Stimulated activated naive CD8-positive, alpha-beta T cell treated with anti-CD3 and anti-CD28 coated beads, Interleukin-15, Interleukin-2, amounts not matched to agents 100 U/mL and 50 U/mL, for 24 hours (primary cell): ENCODE measurements at regions not wholly inside any gene's neighbourhood (a gene's known extent, or its start where the extent isn't known, plus 50 kb on each side); places are given as distances from the start of the nearest gene placed in this dataset.

ENCODE experiments used
- ATAC-seq: fragments of 150-1000 bp; cut with Tn5 transposase; one replicate; pipeline ENCODE4 v1.10.0; 2021
- DNase-seq: peaks from one replicate; pipeline ENCODE4 v3.0.0; 2021

DNA sequence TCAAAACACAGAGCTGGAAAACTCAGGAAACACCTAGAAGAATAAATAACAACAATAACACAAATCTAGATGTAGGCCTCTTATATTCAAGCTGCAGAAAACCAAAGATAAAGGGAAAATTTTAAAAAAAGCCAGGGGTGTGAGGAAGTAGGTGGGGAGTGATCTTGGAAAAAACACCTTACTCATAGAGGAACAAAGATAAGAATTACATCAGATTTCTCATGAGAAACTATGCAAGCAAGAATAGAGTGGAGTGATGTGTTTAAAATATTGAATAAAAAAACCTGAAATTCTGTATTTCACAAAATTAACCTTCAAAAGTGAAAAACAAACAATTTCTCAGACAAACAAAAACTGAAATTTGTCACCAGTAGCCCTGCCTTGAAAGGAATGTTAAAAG, 265.5 kb upstream of the RGS18 start:
- no peak for DNase-seq
- no peak for ATAC-seq

DNA sequence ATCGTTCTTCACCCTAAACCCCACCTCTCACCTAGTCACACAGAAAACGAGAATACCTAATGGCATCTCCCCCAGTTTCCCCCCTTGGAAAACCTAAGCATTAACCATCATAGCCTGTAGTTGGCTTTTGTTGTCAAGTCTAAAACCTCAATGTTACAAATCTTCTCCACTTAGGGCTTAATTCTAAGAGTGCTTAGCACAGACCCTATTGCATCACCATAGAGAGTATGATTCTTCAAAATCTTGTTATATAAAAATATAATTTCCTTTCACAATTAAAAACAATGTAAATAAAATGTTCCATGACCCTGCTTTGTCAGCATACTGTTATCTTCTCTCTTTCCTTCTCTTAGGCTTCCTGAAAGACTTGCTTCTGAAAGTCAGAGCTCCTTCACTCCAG, 263.2 kb upstream of the RGS18 start:
- no peak for ATAC-seq
- DNase-seq, result no peak

DNA sequence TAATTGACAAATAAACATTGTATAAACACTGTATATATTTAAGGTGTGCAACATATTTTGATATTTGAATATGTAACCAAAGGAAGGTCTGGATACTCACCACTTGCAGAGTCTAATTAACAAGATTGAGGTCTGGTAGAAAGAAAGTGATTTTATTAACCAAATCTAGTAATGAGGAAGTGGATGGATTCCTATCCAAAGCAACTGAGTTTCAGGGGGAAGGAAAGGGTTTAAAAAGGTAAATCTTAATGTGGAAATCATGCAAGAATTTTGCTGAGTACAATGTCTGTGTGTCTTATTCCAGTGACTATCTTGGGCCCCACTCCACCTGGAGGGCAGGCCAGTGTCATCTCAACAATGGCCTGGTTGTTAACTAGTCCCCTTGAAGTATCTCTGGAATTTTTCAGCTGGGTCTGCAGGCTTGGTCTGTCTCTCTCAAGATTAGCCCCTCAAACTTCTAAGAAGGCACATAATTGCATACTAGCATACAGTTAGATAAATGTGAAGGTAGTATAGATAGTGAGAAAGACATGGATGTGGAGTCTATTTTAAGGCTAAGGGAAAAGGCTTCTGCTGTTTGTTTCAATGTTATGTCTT, 262.7 kb upstream of the RGS18 start:
- DNase-seq (no peak), ATAC-seq (no peak)

DNA sequence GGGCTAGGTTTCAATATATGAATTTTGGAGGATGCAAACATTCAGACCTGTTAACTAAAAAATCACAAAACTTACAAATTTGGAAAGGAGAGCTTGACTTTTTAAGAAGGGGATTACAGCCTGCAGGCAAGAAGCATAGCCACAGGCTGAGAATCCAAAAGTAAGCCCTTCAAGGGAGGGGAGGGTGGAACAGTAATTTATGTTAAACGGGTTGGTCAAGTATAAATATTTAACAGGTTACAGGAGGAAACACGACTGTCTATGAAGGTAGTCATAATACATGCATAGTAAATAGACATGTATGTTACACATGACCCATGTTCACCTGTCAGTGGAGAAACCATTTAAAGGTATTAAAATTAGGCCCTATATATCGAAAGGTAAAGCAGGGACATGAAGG, 261.1 kb upstream of the RGS18 start:
- ATAC-seq (no peak), DNase-seq (no peak)

DNA sequence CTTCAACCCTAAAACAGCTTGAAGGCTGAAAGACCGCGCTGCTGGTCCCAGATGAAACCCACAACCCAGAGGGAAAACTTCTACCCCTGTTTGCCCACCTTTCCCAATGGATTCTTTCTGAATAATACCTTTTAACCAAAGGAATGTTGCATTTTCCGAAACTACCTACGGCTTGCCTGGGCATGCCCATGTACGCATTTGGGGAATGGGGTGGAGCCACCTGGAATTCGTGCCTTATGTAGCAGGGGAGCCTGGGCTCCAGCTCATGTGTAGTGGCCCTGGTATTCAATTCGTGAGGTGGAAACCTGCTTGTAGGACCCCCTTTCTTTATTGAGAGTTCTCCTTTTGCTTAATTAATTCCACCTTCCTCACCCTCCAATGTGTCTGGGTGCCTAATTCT, 256.6 kb upstream of the RGS18 start:
- ATAC-seq (no peak), DNase-seq (no peak)

DNA sequence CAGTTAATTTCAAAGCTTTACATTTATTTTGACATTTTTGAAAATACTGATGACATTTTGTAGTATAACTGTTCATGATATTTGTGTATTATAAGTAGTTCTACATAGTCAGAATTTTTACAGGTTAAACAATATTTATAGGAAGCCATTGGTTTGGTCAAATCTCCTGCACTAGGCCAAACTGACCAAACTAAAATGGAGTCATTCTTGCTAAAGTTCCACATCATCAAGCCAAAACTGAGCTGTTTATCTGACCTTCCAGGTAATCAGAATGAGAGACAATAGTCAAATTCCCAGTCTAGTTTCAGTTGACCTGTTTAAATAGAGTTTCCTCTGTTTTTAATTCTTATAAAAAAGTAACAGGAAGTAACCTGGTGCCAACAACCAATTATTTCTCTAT, 253.3 kb upstream of the RGS18 start:
- ATAC-seq (no peak), DNase-seq (no peak)

DNA sequence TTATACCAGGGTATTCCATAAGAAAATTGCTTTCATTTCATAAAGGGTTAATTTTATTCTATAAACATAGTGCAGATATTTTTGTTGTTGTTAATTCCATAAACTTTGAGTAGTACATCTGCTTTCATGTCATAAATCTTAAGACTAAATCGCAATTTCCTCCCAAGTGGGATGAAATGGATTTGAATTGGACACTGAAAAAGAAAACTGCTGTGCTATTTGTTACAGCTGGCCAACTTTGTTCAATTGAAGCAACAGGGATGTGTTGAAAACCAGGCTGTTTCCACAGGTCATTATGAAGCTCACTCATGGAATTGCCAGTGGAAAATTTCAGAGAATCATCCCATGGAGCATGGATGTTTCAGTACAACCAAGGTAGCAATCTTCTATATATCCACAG, 252.5 kb upstream of the RGS18 start:
- ATAC-seq (no peak), DNase-seq (no peak)

DNA sequence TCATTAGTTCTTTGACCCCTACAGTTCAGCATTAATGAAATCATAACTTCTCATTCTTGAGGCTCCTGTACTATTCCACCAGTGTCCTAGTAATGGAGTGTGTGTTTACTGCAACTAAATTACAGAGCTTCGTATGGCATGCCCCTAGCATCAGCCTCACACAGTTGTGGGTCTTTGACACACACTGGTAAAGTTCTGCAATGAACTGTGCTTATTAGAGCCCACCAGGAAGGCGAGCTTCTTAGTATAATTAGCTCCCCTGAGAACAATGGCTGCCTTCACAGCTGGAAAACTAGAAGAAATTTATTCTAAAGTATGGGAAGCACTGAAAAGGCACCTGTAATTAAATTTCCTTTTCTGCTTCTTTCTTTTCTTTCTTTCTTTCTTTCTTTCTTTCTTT, 251.1 kb upstream of the RGS18 start:
- DNase-seq (no peak), ATAC-seq (no peak)

DNA sequence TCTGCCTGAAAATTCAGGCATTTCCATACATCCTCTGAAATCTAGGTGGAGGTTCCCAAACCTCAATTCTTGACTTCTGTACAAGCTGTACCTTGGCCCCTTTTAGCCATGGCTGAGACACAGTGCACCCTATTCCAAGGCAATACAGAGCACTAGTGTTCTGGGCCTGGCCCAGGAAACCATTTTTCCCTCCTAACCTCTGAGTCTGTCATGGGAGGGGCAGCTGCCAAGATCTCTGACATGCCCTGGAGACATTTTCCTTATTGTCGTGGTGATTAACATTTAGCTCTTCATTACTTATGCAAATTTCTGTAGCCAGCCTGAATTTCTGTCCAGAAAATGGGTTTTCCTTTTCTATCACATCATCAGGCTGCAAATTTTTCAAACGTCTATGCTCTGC, 248.0 kb upstream of the RGS18 start:
- ATAC-seq (no peak), DNase-seq (no peak)

DNA sequence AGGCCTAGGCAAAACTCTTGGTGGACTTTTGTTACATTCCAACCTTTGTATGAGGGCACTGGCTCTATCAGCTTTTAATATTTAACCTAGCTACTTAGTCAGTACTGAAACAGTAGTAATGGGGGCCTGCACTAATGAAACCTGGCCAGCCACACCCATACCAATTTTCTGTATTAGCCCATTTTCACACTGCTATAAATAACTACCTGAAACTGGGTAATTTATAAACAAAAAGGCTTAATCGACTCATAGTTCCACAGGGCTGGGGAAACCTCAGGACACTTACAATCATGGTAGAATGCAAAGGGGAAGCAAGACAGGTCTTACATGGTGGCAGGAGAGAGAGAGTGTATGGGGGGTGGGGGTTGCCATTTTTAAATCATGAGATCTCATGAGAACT, 245.7 kb upstream of the RGS18 start:
- ATAC-seq (no peak), DNase-seq (no peak)

DNA sequence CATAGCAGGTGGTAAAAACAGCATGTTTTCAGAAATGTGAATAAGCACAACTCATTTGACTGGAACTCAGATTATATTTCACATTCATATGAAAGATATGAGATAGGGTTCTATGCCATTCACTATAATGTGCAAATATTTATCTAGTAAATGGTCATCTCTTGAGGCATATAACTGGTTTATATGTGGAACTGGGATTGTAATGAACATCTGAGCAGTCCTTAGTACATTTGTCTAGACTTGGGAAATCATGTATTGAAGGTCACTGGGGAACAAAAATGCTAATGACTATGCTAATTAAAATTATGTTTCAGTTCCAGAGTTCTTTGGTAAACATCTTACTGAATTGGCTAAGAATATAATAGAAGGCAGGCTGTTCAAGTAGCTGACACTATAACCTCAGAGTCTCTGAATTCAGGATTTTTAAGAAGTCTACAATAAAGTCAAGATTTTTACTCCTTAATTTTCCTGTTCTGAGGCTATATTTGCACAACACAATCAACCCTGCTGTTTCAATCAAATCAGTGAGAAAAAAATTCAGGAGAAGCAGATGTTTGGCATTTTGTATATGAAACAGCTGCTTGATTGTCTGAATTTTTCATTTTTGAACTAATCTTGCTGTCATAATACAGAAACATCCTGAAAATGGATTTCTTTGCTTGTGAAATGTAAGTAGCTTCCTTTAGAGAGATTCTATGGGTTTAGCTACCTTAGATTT, 244.8 kb upstream of the RGS18 start:
- DNase-seq, result no peak

DNA sequence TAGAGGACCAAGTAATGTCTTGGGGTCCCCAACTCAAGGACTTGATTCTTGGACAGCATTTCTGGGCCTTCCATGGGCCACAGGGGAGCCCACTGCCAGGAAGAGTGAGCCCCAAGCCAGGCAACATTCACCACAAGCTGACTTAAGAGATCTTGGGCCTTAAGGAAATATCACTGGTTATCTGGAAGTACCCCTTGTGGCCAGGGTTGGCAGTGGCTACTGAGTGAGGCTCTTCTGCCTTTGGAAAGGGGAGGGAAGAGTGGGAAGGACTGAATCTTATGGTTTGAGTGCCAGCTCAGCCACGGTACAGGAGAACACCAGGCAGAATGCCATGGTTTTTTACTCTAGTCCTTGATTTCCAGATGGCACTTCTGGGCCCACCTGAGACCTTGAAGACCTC, 228.9 kb upstream of the RGS18 start:
- DNase-seq, result no peak
- ATAC-seq, result no peak

More for the DNA sequence above, 244.8 kb upstream of the RGS18 start:
- no peak for ATAC-seq

DNA sequence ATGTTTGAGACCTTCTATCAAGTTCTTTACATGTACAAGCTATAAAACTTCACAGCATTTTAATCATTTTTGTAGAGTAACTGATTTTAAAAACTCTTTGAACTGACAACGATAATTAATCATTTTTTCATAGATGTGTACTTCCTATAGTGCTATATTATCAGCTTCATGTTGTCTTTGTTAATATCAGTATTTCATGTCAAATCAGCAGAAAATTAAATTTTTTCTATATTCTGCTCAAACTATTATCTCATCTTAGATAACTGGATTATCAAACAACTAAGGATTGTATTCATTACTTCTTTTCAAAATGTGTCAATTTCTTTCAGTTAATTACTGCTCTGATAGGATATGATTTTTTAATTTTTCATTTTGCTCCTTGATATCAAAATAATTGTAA, 214.6 kb upstream of the RGS18 start:
- ATAC-seq (no peak), DNase-seq (no peak)

DNA sequence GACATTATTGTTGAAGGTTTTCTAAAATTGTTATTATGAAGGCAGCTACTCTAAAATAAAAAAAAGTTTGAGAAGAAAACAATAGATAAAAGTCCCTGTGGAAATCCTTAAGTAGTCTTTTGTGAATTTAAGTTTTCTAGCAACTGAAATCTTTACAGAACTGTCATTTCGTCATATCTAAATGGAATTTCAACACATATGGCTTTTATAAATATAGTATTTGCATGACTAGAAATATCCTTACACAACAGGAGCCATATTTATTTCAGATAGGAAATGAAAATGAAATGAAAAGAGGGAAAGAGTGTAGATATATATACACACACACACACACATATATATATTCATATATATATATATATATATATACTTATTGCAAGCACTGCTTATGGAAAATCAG, 204.7 kb upstream of the RGS18 start:
- no peak for DNase-seq
- no peak for ATAC-seq

DNA sequence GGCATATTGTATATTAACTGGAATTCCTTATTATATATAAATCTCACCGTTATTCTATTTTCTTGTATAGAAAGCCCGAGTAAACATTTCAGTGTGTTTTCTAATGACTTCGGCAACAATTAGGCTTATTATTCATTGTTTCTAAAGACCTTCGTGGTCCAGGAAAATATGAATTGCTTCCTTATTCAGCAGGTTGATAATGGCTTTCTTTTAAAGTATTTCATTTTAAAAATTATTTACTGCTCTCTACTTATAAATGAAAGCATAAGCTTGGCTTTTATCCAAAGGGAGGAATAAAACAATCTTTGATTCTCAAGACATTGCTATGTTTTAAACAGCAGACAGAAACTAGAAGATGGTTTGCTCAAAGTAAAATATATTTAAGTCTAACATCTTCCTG, 198.4 kb upstream of the RGS18 start:
- ATAC-seq, result no peak
- no peak for DNase-seq

DNA sequence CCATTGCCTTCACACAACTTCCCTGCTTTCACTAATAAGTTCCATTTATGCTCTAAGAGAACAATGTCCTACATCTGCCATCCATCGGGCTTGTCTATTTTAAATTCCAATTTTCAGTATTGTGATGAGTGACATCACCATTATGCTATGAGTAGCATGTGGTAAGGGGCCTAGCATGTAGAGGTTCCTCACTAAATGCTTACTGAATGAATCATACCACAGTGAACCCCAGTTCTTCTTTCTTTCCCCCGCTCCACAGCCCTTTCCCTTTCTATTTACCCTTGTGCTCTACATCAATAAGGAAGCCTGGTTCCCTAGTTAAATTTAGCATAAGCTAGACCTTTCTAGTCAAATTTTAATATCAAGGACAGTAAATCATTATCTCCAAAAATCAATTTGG, 195.0 kb upstream of the RGS18 start:
- no peak for DNase-seq
- no peak for ATAC-seq

DNA sequence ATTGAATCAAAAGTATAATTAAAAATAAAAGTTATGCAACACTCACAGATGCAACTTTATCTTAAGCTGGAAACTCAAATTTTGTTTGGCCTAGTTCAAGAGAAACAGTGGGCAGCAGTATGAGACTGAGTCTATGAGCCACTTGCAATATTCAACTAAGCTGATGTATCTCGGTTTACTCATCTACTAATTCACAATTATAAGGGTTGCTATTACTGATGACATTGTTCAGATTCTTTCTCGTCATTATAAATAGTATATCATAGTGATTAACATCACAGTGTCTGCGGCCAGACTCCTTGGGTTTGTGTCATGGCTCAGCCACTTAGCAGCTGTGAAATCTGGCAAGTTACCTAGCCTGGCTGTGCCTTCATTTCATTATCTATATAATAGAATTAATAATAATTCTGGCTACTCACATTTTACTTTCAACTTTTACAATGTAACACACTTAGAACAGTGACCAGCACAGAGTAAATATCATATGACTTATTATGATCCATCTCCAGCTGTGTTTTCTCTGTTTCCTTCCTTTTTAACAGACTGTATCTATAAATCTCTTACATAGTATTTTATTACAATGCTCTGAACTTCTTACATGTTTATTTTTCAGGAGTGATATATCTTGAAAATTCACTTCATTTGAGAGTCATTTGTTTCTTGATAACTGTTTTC, 194.3 kb upstream of the RGS18 start:
- ATAC-seq, result no peak
- DNase-seq, result no peak

DNA sequence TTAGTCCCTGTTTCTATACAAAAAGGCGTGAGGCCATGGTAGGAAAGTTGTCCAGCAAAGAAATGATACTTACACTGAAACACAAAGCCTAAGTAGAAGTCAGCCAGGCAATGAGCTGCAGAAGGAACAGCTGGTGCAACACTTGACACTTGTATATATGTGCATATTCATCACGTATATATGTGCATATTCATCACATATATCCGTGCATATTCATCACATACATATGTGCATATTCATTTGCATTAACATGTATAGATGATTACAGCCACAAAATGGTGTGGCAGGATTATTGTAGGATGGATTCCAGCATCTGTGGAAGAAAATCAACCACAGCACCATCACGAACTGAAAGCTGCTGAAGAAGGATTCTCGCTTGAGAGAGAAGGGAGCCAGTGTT, 189.0 kb upstream of the RGS18 start:
- ATAC-seq, result no peak

DNA sequence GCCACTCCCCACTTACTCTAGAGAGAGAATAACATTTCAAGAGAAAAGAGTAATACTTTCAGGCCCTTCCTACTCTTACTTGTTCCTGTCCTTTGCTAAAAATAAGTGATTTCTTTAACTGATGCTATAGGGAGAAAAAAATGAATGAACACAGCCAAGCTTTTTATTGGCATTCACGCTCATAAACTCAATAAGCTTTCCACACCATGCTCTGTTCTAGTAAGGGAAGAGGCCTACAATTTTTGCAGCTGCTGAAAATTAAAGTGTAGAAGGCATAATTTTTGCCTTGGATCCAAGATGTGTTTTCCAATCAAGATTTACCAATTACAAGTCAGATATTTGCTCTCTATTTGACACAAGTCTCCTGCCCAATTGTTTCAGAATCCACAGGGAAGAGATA, 188.1 kb upstream of the RGS18 start:
- ATAC-seq, result no peak
- DNase-seq, result no peak

More for the DNA sequence above, 189.0 kb upstream of the RGS18 start:
- no peak for DNase-seq

DNA sequence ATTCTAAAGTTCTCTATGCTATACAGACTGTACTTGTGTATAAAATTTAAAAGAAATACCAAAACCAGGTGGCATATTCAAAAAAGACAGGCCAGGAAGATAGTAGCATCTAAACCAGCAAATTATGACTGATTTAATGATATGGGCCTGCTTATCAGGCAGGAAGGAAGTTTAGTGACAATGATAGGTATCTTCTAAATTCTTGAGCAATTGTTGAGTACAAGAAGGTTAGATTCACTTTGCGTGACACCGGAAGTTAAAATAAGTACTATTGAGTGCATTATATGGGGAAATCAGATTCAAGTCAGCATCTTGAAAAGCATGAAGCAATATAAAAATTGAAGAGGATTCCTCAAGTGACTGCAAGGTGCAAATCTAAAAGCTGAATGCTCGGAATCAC, 186.8 kb upstream of the RGS18 start:
- ATAC-seq (no peak), DNase-seq (no peak)

DNA sequence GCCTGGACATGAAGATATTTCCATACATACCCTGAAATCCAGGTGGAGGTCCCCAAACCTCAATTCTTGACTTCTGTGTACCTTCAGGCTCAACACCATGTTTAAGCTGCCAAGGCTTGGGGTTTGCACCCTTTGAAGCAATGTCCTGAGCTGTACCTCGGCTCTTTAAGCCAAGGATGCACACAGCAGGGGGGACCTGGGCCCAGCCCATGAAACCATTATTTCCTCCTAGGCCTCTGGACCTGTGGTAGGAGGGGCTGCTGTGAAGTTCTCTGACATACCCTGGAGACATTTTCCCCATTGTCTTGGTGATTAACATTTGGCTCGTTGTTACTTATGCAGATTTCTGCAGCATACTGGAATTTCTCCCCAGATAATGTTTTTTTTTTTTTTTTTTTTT, 184.3 kb upstream of the RGS18 start:
- DNase-seq, result no peak
- no peak for ATAC-seq

DNA sequence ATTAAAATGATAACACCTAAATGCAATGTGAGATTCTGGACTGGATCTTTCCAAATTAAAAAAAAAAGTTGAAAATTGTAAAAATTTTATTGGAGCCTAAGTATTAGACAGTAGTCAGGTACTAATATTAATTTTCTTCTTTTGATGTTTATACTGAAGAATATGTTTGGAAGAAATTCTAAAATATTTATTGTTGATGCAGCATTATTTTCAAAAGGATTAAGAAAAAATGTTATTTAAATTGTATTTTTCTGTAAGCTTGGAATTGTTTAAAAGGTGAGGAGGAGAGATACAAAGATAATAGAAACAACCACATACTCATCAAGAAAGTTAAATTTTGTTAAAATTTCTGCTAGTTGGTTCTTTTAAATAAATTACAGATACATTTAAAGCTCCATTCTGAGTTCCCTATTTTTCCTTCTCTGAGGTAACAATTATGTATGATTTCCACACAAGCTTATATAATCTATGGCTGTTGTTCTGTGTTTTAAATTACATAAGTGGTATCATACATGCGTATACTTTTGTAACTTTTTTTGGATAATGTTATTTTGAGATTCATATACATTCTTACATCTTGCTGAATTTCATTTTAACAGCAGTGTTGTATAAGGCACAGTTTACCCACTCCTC, 180.3 kb upstream of the RGS18 start:
- no peak for ATAC-seq

DNA sequence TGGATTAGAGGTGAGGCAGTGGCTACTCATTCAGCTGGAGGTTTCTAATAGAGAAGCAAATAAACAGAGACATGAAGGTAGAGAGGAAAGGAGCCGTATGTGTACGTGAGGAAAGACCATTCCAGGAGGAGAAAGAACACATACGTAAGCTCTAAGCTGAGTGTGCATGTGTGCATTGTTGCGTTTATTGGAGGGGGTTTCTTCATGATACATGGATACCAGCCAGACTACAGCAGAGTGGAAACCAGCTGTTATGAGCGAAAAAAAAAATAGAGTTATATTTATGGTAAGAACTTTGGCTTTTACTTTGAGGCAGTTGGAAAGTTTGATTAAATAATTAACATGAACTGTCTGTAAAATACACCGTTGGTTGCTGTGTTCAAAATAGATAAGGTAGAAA, 173.4 kb upstream of the RGS18 start:
- no peak for DNase-seq
- ATAC-seq, result no peak

More for the DNA sequence above, 180.3 kb upstream of the RGS18 start:
- DNase-seq, result no peak
